GM12878 (cell line): ENCODE measurements at regions not wholly inside any gene's neighbourhood (a gene's known extent, or its start where the extent isn't known, plus 50 kb on each side); places are given as distances from the start of the nearest gene placed in this dataset.

Experiments used
- ATAC-seq: fragments of 200-7000 bp; cut with Tn5 transposase; 3 replicates; pipeline ENCODE4 v1.9.1; 2020; ENCODE audit warnings: mild to moderate bottlenecking, moderate library complexity
- BruUV-seq: library from RNA; stranded (reverse); fragments of 400-500 nt; replicated peaks from 2 replicates; lab custom pipeline; 2021; lab: Mats Ljungman, UMichigan
- CTCF ChIA-PET: fragments of 300-600 bp; sonication (Branson Sonifier 250); formaldehyde crosslinking; extraction: SDS; loops from one replicate; lab custom pipeline; 2021; ENCODE audit warnings: inconsistent platforms; lab: Yijun Ruan, JAX
- POLR2A ChIA-PET: fragments of 350-600 bp; formaldehyde crosslinking; extraction: SDS; loops from one replicate; lab custom pipeline; 2021; ENCODE audit warnings: inconsistent platforms; lab: Charles Lee
- RAD21 ChIA-PET: fragments of 300-600 bp; sonication (Branson Sonifier 250); formaldehyde crosslinking; loops from one replicate; lab custom pipeline; 2023; ENCODE audit warnings: antibody characterized with exemption; ENCODE audit not compliant: unreplicated experiment; lab: Charles Lee
- SMC1A ChIA-PET: fragments of 300-600 bp; sonication (Branson Sonifier 250); formaldehyde crosslinking; loops from one replicate; lab custom pipeline; 2023; ENCODE audit not compliant: unreplicated experiment, uncharacterized antibody; lab: Charles Lee
- DNase-seq: peaks from one replicate; pipeline ENCODE4 v3.0.0-alpha.2; 2011; ENCODE audit warnings: low read depth, low spot score
- FAIRE-seq: peaks from 3 replicates; lab custom pipeline; 2011; peaks lifted over from hg19 to GRCh38; lab: Jason Lieb, UNC
- H2AFZ ChIP-seq: 2 replicates; pipeline ENCODE4 v1.6.0; 2011; ENCODE audit warnings: low read depth, low read length, control low read depth; ENCODE audit not compliant: control insufficient read depth
- H3K27ac ChIP-seq: 2 replicates; pipeline ENCODE4 v1.5.1; 2011; ENCODE audit warnings: control low read depth; ENCODE audit not compliant: control insufficient read depth, insufficient read depth
- H3K27me3 ChIP-seq, 2 experiments: replicated peaks in 1 of 2; 2 replicates each; pipeline versions ENCODE4 v1.6.0 to v1.6.1; 2011; ENCODE audit warnings: low read length in 1 of 2; ENCODE audit not compliant: control insufficient read depth in 2 of 2, insufficient read depth in 2 of 2
- H3K36me3 ChIP-seq, 2 experiments: 2 replicates each; pipeline ENCODE4 v1.5.1; 2011; ENCODE audit warnings: low read length in 1 of 2; ENCODE audit not compliant: control insufficient read depth in 2 of 2, insufficient read depth in 2 of 2
- H3K4me1 ChIP-seq: 2 replicates; pipeline ENCODE4 v1.6.1; 2011; ENCODE audit warnings: mild to moderate bottlenecking, low read length, moderate library complexity, mixed read lengths; ENCODE audit not compliant: control insufficient read depth, insufficient read depth
- H3K4me2 ChIP-seq: 2 replicates; pipeline ENCODE4 v1.6.0; 2011; ENCODE audit warnings: control low read depth; ENCODE audit not compliant: control insufficient read depth, insufficient read depth
- H3K4me3 ChIP-seq: fragments of 200-600 bp; sonication (generic); 2 replicates; pipeline ENCODE4 v1.5.1; 2016
- H3K79me2 ChIP-seq: 2 replicates; pipeline ENCODE4 v1.6.0; 2011; ENCODE audit warnings: low read length; ENCODE audit not compliant: control insufficient read depth, insufficient read depth
- H3K9ac ChIP-seq: 2 replicates; pipeline ENCODE4 v1.8.0; 2011; ENCODE audit warnings: low read length, control low read depth, mixed read lengths; ENCODE audit not compliant: control insufficient read depth, insufficient read depth
- H3K9me3 ChIP-seq: replicated peaks from 3 replicates; pipeline ENCODE4 v1.5.1; 2011; ENCODE audit warnings: mild to moderate bottlenecking, low read length; ENCODE audit not compliant: control insufficient read depth, insufficient read depth
- H4K20me1 ChIP-seq: 2 replicates; pipeline ENCODE4 v1.6.0; 2011; ENCODE audit not compliant: control insufficient read depth, insufficient read depth
- BCL11A ChIP-seq: IDR thresholded peaks from 2 replicates; pipeline ENCODE4 v1.6.1; 2011; ENCODE audit warnings: low read depth, low read length
- BCLAF1 ChIP-seq: fragments of 450-650 bp; IDR thresholded peaks from 2 replicates; pipeline ENCODE4 v1.6.1; 2017; ENCODE audit warnings: antibody characterized with exemption, mild to moderate bottlenecking, moderate library complexity
- CEBPB ChIP-seq, 2 experiments: fragments of 150-350 bp in 1 of 2; IDR thresholded peaks; 2 replicates each; pipeline ENCODE4 v1.6.1; 2012 to 2014; ENCODE audit warnings: low read depth in 2 of 2, low read length in 2 of 2, borderline replicate concordance in 1 of 2, inconsistent platforms in 1 of 2
- DPF2 ChIP-seq: fragments of 450-650 bp; IDR thresholded peaks from 2 replicates; pipeline ENCODE4 v1.6.1; 2017; ENCODE audit warnings: mild to moderate bottlenecking
- IRF3 ChIP-seq: fragments of 450-650 bp; IDR thresholded peaks from 2 replicates; pipeline ENCODE4 v1.6.1; 2014; ENCODE audit warnings: mild to moderate bottlenecking
- JUND ChIP-seq: IDR thresholded peaks from 2 replicates; pipeline ENCODE4 v1.6.1; 2012; ENCODE audit warnings: low read depth, mild to moderate bottlenecking, low read length, improper control_type of control experiment, moderate library complexity
- NFYA ChIP-seq: IDR thresholded peaks from 2 replicates; pipeline ENCODE4 v1.6.1; 2011; ENCODE audit warnings: low read depth, mild to moderate bottlenecking, low read length, improper control_type of control experiment, borderline replicate concordance
- PML ChIP-seq: IDR thresholded peaks from 2 replicates; pipeline ENCODE4 v1.6.1; 2012; ENCODE audit warnings: low read length, inconsistent platforms
- RAD51 ChIP-seq: fragments of 450-650 bp; IDR thresholded peaks from 2 replicates; pipeline ENCODE4 v1.6.1; 2016; ENCODE audit warnings: moderate library complexity, mild to moderate bottlenecking, inconsistent platforms
- RFX5 ChIP-seq: IDR thresholded peaks from 2 replicates; pipeline ENCODE4 v1.6.1; 2011; ENCODE audit warnings: low read depth, low read length, improper control_type of control experiment
- TCF3 ChIP-seq: IDR thresholded peaks from 2 replicates; pipeline ENCODE4 v1.6.1; 2012; ENCODE audit warnings: low read depth, mild to moderate bottlenecking, low read length, borderline replicate concordance; ENCODE audit not compliant: insufficient read depth
- WGBS: methylation state at CpG from one replicate; pipeline ENCODE4 v1.1.6; 2016; ENCODE audit warnings: low lambda C conversion rate; ENCODE audit not compliant: insufficient replicate concordance, insufficient coverage; ENCODE audit errors: missing lambda C conversion rate; 5-methylcytosine and 5-hydroxymethylcytosine counted together
- in situ Hi-C: fragments of 300-500 bp; cut with MboI; formaldehyde crosslinking; loops from 9 replicates; pipeline ENCODE4 v1.14.3; 2018; ENCODE audit warnings: mixed read lengths
- intact Hi-C: fragments of 100-400 bp; cut with micrococcal nuclease; formaldehyde crosslinking; loops from one replicate; pipeline ENCODE4 v1.14.2; 2022; ENCODE audit not compliant: unreplicated experiment

- TF ChIP-seq PML, result no peak
- no peak for TF ChIP-seq RAD51
- TF ChIP-seq TCF3, result no peak
- TF ChIP-seq BCLAF1, result no peak
- no peak for TF ChIP-seq DPF2
- no peak for TF ChIP-seq CEBPB (IDR thresholded peaks at IDR 0.05; ENCODE audit: borderline replicate concordance in 1 of 2, low read depth in 2 of 2, low read length in 2 of 2)
- TF ChIP-seq JUND, result no peak
- TF ChIP-seq BCL11A, result no peak
- TF ChIP-seq NFYA, result no peak
- no peak for TF ChIP-seq RFX5
- no peak for TF ChIP-seq IRF3
- TF ChIP-seq, all 136 proteins: peak for 0
- no peak for FAIRE-seq
- Histone ChIP-seq H3K9ac (no peak overlapping the region), H3K79me2 (no peaks in the 10 kb centered on the region), H2AFZ (no peak overlapping the region), H3K4me1 (no peaks in the 10 kb centered on the region), H3K4me3 (no peak overlapping the region), H3K27me3 (peaks cover 0 to 2% of the 10 kb centered on the region in 2 experiments; a peak in 1 of 4 replicates), H3K9me3 (no peaks in the 10 kb centered on the region), H3K4me2 (no peak overlapping the region), H4K20me1 (no peaks in the 10 kb centered on the region), H3K36me3 (no peaks in the 10 kb centered on the region), H3K27ac (no peak overlapping the region)
- ChIA-PET CTCF (interaction anchor here (0.6 kb wide), 1 partner anchor 113 kb away, joined by 3 read pairs; no protein-coding TSS in a partner anchor), SMC1A (no interaction called here), RAD21 (no interaction called here), POLR2A (no interaction called here)
- no TSS peak for BruUV-seq
- intact Hi-C loops (no loop called here), in situ Hi-C loops (no loop called here)
- no peak for ATAC-seq
- 0% methylated on average over 1 of the region's 1 CpG for WGBS
- no peak for DNase-seq
Measured at GRCh38 chr2:172370821-172371455, 56.4 kb upstream of the ITGA6 start.
